ENCODE measurements at regions not wholly inside any gene's neighbourhood (a gene's known extent, or its start where the extent isn't known, plus 50 kb on each side); places are given as distances from the start of the nearest gene placed in this dataset.

- TF ChIP-seq CTCF (IDR thresholded peaks at IDR 0.05) (peak; percentile 51 to 73 (median 68)), POLR2A (IDR thresholded peaks at IDR 0.05) (no peak)
Observed at GRCh38 chr2:18178736-18179349, 300.4 kb downstream of the KCNS3 start.
